Fibroblast of villous mesenchyme (primary cell): ENCODE measurements at regions not wholly inside any gene's neighbourhood (a gene's known extent, or its start where the extent isn't known, plus 50 kb on each side); places are given as distances from the start of the nearest gene placed in this dataset.

Experiments used
- DNase-seq: peaks from one replicate; pipeline ENCODE4 v3.0.0-alpha.2; 2010; ENCODE audit warnings: low read depth
- H3K4me3 ChIP-seq: 2 replicates; pipeline ENCODE4 v1.5.1; 2011; ENCODE audit warnings: low read depth, mild to moderate bottlenecking, low read length
- TF ChIP-seq, protein P1 (sequence below): IDR thresholded peaks from 2 replicates; pipeline ENCODE4 v1.5.1; 2012; ENCODE audit warnings: low read depth, mild to moderate bottlenecking, low read length; ENCODE audit not compliant: insufficient read depth

GRCh38 chr13:58906329-58907007 lies 1257.3 kb downstream of the DIAPH3 start:
- no peak overlapping the region for H3K4me3 ChIP-seq
- DNase-seq: no peak
- TF ChIP-seq, protein P1, sequence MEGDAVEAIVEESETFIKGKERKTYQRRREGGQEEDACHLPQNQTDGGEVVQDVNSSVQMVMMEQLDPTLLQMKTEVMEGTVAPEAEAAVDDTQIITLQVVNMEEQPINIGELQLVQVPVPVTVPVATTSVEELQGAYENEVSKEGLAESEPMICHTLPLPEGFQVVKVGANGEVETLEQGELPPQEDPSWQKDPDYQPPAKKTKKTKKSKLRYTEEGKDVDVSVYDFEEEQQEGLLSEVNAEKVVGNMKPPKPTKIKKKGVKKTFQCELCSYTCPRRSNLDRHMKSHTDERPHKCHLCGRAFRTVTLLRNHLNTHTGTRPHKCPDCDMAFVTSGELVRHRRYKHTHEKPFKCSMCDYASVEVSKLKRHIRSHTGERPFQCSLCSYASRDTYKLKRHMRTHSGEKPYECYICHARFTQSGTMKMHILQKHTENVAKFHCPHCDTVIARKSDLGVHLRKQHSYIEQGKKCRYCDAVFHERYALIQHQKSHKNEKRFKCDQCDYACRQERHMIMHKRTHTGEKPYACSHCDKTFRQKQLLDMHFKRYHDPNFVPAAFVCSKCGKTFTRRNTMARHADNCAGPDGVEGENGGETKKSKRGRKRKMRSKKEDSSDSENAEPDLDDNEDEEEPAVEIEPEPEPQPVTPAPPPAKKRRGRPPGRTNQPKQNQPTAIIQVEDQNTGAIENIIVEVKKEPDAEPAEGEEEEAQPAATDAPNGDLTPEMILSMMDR: no peak

- TF ChIP-seq, protein P1: no peak
- DNase-seq: no peak
- H3K4me3 ChIP-seq: no peak overlapping the region
Observed at GRCh38 chr13:58907347-58907746, 1256.4 kb downstream of the DIAPH3 start.

DNA sequence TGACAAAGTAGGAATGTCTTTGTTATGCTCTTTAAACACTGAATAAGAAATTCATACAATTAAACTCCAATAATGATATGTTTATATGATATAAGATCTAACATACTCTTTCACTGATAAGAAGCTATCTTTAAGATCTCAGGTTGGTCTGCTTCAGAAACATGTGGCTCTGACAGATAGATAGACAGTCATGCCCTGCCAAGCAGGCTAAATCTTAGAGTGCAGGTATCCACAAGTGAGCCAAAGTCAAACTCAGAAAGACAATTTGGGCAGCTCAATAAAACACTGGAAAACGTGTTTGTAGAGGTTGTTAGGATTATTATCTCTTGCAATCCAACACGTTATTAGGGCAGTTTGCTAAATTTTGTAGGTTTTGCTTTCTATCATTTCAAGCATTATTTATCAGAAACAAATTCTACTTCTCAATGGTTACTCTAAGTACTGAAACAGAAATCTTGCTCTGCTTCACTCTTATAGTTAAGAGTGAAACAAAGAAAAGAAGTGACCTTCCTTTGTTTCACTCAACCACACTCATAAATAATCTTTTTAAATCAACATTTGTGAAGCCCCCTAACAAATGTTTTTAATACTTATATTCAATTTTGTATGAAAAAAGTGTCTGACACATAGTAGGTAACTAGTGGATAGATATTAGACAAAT lies 1255.6 kb downstream of the DIAPH3 start:
- H3K4me3 ChIP-seq: no peak overlapping the region
- TF ChIP-seq, protein P1: no peak
- DNase-seq: no peak

DNA sequence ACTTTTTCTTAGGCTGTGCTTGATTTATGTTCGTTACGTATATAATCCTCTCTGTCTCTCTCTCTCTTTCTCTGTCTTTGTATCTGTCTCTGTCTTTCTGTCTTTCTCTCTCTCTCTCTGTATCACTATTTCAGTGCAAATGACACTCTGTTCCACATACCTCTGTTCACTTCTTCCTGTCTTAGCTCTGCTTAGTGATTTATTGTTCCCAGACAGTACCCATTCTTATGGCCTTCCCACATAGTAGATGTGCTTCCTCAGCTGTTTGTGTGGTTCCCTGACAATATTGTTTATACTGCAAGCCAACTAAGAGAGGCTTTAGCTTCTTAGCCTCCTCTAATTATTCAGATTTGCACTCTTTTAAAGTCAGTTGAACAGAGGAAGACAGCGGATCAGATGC lies 1244.2 kb downstream of the DIAPH3 start:
- no peak overlapping the region for H3K4me3 ChIP-seq
- DNase-seq: no peak
- TF ChIP-seq, protein P1: no peak

DNA sequence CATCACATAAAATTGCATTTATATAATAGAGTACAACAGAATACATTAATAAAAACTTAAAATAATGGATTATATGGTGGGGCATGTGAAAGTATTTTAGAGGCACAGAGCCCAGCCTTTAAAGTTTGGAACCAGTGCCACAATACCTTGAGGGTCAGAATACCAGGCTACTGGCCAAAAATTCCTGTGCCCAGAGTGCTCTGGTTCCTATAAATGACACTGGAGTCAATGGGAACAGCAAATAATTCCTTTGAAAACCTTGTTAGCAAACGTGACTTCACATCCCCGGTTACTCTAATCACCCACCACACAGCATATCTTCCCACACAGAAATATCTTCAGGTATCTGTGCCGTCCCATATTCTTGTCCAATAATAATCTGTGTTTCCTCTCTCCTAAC lies 1242.6 kb downstream of the DIAPH3 start:
- DNase-seq: no peak
- no peak overlapping the region for H3K4me3 ChIP-seq
- TF ChIP-seq, protein P1: no peak

GRCh38 chr13:58926858-58927257 lies 1236.9 kb downstream of the DIAPH3 start:
- no peak for DNase-seq
- TF ChIP-seq, protein P1: no peak
- H3K4me3 ChIP-seq: no peak overlapping the region
